Hematopoietic multipotent progenitor cell treated with erythropoietin and hydrocortisone succinate and interleukin-3 and kit ligand, for 15 days (in vitro differentiated cells): ENCODE measurements at regions not wholly inside any gene's neighbourhood (a gene's known extent, or its start where the extent isn't known, plus 50 kb on each side); places are given as distances from the start of the nearest gene placed in this dataset.

ENCODE experiments used
- DNase-seq: peaks from one replicate; pipeline ENCODE4 v3.0.0-alpha.2; 2015; ENCODE audit warnings: low spot score

DNA sequence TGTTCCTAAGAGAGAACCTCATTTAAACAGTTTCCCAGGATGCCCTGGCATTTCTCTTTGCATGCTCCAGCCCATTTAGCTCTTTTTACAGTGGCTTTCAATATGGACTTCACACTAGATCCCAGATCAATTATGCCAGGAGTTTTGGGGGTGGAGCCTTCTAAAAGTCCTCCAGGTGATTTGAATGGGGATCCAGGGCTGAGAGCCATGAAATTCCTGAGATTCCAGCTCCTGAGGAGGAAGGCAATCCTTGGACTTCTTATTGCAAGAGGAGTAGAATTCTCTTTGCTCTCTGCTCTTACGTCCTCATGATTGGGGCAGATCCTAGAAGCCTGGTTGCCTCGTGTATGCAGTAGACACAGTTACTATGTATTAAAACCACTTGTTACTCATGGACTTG is 184.2 kb downstream of the DHX35 start:
- DNase-seq, result no peak

DNA sequence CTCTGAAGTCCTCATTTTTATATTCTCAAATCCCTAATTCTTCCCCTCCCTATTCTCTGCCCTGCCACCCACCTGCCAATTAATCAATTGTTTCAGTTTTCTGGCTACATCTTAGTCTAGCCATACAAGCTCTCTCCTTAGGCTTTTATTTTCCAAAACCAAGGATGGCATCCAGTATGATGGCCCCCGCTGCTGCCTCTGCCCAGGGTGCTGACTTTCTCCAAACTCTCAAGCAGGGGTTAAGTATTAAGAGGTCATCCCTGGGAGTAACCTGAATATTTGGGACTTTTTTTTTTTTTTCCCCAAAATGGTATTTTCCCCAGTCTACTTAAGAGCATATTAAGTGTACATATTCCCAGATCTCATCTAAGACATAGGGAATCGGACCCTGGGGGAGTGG is 183.8 kb downstream of the DHX35 start:
- no peak for DNase-seq

DNA sequence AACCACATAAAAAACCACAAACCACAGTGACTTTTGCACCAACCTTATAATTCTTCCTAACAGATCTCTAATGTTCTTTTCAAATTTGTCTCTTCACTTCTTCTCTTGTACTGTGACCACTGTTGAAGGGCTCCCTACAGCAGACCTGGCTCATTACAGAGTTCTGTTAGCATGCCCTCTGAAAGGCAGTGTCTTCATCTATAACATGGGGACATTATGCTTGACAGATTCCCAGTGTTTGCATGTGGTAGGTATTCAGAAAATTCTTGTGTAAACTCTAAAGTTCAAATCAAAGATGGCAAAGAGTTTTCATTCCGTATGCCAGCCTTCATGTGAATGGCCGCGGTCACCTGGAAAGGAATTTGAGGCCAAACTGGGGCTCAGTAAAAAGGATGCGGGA is 182.6 kb downstream of the DHX35 start:
- no peak for DNase-seq

DNA sequence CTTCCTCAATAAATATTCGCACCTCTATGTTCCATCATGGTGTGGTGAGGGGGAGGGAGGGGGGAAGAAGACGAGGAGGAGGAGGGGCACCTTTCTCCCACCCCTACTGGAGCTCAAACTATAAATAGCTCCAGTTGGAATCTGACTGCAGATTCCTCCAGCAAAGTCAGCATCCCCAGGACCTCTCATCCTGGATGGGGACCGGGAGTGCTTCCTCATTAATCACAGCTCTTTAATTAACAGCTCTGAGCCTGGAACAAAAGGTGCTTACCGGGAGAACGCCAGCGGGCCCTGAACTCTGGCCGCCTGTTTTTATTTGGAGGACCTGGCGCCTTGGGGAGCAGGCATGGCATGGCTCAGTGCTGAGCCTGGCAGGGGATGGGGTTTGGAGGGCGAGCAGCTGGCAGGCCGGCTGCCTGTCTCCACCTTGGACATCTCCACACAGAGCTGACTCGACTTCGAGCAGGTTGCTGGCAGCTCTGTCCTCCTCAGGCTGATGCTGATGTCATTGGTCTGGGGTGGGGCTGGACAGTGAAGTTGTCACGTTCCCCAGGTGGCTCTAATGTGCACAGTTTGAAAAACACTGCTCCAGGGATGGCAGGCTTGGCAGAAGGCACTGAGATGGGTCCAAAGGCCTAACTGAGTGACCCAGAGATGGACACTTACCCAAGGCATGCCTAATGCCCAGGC is 180.4 kb downstream of the DHX35 start:
- DNase-seq, result no peak

DNA sequence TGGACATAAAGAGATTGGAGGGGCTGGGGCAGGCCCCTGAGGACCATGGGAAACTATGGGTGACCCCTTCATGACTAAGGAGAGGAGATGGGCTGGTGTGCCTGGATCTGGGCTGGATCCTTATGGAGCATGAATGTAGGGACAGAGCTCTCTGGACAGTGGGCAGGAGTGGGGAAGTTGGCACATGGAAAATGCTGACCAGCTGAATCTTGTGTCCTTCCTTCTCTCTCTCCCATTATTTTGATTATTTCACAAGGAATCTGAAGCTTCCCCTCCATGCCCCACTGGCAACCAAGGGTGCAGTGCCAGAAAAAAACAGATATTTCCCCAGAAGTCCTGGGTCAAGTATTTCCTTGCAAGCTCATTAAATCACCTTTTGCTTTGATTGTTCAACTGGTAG is 175.2 kb downstream of the DHX35 start:
- DNase-seq, result no peak

DNA sequence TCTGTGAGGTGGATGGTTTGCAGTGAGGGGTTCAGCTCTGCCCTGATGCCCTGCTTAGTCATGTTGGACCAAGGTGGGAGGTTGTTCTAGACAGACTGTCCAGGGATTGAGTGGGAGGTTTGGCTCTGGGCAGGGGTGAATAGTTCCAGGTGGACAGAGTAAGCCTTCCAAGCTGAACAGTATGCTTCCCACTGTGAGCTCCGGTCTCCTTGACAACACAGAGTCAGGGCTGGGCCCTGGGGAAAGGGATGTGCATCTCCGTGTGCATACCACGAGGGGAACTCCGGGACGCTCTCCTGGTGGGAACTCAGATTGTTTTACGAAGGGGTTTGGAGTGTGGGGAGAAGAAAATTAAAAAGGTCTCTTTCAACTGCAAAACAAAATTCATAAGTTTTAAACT is 174.7 kb downstream of the DHX35 start:
- DNase-seq, result no peak

DNA sequence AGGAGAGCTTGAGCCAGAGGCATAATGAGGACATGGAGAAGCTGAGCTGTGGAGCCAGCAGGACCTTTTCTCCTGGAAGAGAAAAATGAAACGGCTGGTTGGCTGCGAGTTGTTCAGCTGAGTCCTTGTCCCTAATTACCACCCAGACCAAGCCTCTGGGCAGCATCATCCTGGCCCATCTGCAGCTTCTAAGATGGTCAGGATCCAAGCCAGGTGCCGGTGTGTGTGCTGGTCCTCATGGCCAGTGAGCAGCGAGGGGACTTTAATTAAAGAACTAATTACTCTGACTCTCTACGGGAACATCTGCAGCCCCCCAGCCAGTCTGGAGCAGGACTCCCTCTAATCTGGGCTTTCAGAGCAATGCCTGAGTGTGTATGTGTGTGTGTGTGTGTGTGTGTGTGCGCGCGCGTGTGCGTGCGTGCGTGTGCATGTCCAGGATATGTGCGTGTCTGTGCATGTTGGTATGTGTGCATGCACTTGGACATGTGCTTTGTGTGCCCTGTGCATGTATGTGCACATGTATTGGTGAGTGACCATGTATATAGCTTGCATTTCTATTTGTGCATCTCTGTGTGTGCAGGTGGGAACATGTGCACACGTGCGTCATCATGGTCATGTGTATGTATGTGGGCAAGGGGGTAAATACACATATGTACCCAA is 173.9 kb downstream of the DHX35 start:
- no peak for DNase-seq

DNA sequence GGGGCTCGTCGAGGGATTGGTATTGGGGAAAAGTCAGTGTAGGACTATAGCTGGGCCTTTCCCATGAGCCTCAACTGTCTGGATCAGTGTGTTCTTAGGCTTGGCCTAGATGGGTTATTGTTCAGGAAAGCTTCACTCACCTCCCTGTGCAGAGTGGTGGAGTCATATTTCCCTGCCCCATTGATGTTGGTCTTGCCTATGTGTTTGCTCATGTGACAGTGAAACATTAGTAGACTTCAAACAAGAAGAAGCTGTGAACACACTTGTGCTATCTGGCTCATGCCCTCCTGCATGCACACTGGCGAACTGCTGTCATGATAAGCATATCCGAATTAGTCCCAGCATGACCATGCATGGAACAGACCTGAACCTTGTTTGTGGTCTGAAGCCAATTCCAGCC is 171.1 kb downstream of the DHX35 start:
- no peak for DNase-seq

DNA sequence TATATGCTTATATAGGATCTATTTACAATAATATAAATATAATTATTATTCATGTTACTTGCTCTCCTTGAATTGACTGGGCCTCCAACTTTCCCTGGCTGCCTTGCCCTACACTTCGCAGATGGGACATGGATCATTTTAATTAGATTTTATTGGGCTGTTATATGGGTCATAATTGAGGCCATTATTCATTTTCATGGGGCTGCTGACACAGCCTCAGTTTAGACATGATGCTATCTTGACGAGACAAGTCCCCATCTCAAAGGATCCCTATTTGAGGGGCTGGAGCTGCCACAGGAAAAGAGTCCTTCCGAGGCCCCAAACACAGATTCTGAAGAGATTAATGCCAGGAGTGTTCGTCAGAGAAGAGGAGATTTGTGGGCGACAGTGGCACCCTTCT is 170.4 kb downstream of the DHX35 start:
- DNase-seq, result no peak

DNA sequence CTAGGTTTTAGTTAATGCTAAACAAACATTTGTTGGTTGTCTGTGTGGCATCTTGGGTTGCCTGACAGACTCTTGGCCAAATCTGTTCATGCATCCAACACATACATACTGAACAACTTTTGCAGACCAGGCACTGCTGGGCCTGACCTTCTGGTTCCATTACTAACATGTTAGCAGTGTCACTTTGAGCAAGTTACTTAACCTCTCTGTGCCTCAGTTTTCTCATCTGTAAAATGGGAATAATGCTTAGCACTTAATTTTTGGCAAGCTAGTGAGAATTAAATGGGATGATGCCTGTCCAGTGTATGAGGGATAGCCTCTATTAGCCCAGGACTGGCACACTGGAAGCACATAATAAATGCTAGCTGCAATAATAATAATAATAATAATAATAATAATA is 169.9 kb downstream of the DHX35 start:
- no peak for DNase-seq

DNA sequence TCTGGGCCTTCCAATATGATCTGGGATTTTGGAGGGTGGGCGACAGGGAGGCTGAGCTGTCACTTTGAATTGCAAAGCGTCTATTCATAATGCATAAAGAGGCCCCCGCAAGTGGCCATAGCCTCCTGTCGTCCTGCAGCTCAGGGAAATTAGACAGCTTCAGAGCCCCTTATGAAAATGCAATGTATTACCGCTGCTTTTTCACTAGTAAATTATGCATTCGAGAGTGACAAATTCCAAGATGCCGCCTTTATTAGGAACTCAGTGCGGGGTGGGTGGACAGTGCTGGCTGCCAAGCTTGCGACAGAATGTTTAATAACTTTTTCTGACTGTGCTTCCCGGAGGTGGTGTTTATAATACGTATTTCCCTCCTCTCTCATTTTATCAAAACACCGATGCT is 168.5 kb downstream of the DHX35 start:
- DNase-seq, result no peak

DNA sequence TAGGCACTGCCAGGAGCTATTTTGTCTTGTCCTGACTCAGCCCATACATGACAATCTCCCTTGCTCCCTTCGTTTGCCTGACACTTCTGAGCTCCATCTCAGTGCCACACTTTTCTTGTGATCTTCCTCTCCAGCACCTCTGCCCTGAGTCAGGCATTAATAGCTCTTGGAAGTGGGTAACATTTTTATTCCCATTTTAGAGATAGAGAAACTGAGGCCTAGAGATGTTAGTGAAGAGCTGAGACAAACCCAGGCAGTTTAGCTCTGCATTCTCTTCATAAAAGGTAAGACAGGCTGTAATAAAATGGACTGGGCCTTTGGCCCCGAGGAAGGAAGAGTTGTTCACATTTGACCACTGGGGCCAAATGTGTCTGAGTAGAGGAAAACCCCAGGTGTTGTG is 167.4 kb downstream of the DHX35 start:
- DNase-seq, result no peak

DNA sequence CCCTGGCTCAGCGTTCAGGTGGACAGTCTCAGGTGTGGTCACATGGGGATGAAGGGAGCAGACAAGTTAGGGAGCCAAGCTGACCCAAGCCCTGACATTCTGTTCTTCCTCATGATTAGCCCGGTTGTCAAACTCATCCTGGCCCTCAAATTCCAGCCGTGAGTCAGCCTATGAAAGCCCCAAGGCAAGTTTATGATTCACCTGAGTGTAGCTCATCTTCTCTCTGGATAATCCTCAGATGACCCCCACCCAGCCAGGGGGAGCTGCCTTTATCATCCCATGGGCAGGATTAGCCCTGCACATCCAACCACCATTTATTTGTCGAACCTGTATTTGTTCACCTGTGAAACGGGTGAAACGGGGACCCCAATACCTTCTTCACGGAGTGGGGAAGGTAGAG is 161.9 kb downstream of the DHX35 start:
- no peak for DNase-seq

DNA sequence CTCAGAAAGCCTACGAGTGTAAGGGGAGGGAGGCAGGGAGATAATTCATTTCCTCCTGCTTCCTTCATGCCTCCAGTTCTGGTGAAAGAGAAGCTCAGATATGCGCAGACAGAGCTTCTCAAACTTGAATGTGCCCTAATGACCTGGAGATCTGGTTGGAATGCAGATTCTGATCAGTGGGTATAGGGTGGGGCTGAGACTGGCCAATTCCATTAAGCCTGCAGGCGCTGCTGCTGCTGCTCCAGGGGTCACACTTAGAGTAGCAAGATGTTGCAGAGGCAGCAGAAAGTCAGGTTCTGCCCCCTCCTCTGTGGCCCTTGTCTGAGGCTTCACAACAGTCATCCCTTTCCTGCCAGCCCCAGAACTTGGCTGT is 161.0 kb downstream of the DHX35 start:
- DNase-seq, result no peak

DNA sequence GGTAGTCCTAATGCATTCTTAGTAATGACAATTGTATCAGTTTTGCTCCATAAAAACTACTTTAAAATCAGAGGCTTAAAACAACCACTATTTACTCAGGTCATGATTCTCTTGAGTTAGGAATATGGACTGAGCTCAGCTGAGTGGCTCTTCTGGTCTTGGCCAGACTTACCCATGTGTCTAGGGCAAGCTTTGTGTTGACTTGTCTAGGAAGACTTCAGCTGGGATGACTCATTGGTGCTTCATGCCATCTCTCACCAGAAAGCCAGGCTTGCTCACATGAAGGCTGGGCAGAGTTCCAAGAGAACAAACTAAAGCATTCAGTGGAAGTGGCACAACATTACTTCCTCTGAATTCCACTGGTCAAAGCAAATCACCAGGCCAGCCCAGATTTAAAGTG is 155.3 kb downstream of the DHX35 start:
- DNase-seq, result no peak

DNA sequence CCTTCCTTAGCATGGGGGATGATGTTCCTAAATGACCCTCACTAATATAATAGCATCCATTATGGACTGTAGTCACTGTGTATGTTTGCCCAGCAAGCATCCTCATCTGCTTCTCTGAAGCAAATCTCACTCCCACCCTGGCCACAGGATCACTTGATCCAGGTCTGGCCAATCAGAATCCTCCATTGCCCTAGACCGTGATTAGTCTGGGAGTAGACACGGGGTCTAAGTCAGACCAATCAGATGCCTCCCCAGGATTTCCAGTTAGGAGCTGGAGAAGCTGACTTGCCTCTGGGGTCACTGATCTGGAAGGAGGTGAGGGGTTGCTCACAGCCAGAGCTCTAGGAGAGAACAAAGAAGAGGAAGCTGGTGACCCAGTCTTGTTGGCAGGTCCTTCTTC is 153.9 kb downstream of the DHX35 start:
- no peak for DNase-seq

DNA sequence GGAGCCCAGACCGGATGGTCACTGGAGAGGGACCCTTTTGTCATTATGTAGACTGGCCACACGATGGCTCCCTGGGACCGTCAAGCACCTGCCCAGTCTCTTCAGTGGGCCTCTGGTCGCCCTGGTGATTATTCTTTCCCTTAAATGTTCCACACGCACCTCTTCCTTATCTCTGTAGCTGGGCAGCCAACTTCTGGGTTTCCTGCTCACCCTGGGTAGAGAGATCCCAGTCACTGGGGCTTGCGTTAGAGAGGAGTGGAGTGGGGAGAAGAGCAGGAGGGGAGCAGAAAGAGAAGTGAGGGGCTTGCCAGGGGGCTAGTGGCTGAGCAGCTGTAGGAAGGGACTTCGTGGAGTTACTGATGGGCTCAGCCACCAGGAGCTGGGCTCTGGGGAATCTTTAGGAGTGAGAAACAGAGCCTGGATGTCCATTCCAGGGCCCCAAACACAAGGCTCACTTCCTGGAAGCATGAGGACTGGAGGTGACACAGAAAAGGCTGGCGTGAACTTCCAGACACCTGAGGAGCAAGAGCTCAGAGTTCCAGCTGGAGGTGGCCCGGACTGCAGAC is 150.1 kb downstream of the DHX35 start:
- DNase-seq, result no peak

DNA sequence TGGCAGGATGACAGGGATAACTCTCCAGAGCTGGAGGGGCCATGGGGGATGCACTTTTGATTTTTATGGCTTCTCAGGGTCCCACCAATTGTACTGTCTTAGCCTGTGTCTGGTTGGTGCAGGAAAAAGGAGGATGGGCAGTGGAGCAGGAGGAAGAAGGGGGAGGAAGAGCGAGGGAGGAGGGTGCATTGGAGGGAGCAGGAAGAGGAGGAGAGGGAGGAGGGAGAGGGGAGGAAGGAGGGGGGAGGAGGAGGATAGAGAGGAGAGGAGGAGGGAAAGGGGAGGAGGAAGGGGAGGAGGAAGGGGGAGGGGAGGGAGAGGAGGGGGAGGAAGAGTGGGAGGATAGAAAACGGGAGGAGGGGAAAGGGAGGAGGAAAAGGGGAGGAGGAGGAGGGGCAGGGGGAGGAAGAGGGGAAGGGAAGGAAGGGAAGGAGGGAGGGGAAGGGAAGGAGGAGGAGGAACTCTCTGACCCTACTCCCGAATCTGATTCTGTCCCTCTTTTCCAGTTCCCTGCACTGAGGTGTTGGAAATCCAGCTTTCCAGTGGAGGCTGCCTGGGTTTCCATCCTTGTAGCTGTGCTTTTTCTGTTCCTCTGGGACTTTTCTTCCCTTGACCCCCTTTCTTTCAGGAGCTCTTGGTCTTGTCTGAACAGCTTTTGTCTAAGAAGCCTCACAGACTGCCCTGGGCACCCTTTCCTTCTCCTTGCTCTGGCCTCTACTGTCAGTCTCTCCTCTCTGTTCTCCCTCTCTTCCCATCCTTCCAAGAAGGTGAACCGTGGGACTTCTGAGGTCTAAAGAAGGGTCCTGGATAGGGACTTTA is 149.4 kb downstream of the DHX35 start:
- DNase-seq, result no peak

DNA sequence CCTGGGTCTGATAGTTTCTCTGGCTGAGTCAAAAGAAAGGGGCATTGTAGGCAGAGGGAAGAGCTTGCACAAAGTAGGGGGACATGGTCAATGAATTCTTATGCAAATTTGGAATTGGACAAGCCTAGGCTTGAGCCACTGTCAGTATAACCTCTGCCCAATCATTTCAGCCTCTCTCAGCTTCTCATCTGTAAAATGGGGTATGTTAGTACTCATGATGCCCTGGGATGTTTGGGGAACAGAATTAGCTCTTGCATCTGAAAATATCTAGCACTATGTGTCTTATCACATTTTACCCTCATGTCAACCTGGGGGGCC is 148.6 kb downstream of the DHX35 start:
- no peak for DNase-seq

DNA sequence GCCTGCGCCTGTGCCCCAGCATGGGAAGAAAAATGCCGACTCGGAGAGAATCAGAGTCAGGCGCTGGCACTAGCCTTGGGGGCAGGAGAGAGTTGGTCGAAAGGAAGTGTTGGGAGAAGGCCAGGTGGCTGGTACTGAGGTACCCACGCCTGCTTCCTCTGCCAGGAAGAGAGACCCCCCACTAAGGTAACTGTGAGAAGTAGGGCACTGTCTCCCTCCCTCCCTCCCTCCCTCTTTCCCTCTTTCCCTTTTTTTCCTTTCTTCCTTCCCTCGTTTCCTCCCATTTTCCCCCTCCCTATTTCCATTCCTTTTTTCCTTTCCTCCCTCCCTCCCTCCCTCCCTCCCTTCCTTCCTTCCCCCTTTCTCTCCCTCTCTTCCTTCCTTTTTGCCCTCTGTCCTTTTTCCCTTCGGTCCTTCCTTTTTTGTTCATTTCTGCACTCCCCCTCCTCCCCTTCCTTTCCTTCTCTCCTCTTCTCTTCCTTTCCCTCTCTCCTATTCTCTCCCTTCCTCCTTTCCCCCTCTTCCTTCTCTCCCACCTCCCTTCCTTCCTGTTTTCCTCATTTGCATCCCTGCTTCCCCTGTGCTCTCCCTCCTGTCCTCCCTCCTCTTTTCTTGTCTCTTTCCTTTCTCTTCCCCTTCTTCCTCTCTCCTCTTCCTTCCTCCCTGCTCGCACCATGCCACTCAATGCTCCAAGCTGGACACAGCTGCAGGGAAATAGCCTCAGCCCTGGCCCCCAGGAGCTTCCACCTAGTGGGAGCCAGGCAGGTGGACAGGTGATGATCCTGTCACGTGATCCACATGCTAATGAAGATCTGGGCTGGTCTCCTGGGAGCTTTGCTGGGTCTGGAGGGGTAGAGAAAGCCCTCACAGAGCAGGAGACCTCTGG is 148.0 kb downstream of the DHX35 start:
- DNase-seq, result no peak

DNA sequence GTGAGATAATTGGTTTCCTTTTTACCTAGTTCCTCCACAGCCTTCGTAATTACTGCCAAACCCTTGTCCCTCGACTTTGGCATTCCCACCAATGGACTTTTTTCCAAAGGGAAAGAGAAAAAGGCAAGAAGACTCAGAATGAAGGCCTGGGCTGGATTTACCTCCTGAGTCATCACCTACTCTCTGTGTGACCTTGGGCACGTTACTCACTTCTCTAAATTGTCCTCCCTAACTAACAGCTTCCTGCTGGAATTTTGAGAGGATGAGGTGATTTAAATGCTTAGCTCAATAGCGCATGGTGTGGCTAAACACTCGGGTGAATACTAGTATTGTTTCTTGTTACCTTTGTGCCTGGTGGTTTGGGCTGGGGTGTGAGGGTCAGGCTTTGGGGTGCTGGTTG is 146.6 kb downstream of the DHX35 start:
- no peak for DNase-seq

DNA sequence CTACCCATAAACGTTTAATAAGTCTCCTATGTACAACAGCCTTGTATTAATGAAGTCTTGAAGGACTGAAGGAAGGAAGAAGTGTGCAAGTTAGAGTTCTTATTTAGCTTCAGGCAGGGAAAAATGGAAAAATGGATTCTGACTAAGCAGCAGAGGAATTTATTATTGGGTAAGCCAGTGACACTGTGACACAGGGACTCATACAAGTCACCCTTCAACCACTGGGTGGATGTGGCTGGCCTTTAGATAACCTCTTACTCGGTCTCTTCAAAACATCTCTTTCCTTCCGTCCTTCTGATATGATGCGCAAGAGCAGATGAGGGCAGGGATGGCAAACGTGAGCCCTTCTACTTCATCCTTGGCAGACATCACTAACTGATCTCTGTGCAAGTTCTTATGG is 145.6 kb downstream of the DHX35 start:
- DNase-seq, result no peak
